Mesenchymal stem cell (in vitro differentiated cells and primary cell): ENCODE measurements at regions not wholly inside any gene's neighbourhood (a gene's known extent, or its start where the extent isn't known, plus 50 kb on each side); places are given as distances from the start of the nearest gene placed in this dataset.
A peak's percentile ranks its signal among the peaks of the same experiment; 100 is the strongest.

Source experiments
- DNase-seq: peaks from one replicate; pipeline ENCODE4 v3.0.0-alpha.2; 2013
- H2AFZ ChIP-seq: one replicate; pipeline ENCODE4 v1.6.1; 2013; ENCODE audit warnings: low read depth, mild to moderate bottlenecking, control low read depth, inconsistent platforms, low read length, moderate library complexity
- H2AK5ac ChIP-seq: 2 replicates; pipeline ENCODE4 v1.6.1; 2013; ENCODE audit warnings: low read length, moderate library complexity, mild to moderate bottlenecking, inconsistent platforms; ENCODE audit not compliant: severe bottlenecking
- H2BK120ac ChIP-seq: one replicate; pipeline ENCODE4 v1.6.1; 2013; ENCODE audit warnings: low read depth, mild to moderate bottlenecking, inconsistent platforms, low read length, moderate library complexity
- H2BK12ac ChIP-seq, 2 experiments: one replicate each; pipeline ENCODE4 v1.6.1; 2013; ENCODE audit warnings: inconsistent platforms in 2 of 2, low read length in 2 of 2, mild to moderate bottlenecking in 2 of 2, moderate library complexity in 2 of 2, control low read depth in 1 of 2
- H2BK15ac ChIP-seq: one replicate; pipeline ENCODE4 v1.6.1; 2013; ENCODE audit warnings: mild to moderate bottlenecking, low read depth, inconsistent platforms; ENCODE audit not compliant: poor library complexity, severe bottlenecking
- H2BK5ac ChIP-seq: 2 replicates; pipeline ENCODE4 v1.6.1; 2013; ENCODE audit warnings: low read depth, mild to moderate bottlenecking, low read length, control low read depth, inconsistent platforms; ENCODE audit not compliant: poor library complexity, severe bottlenecking
- H3K14ac ChIP-seq, 2 experiments: one replicate each; pipeline ENCODE4 v1.6.1; 2013; ENCODE audit warnings: inconsistent platforms in 2 of 2, low read length in 2 of 2, control low read depth in 1 of 2, mild to moderate bottlenecking in 1 of 2, moderate library complexity in 1 of 2
- H3K18ac ChIP-seq, 2 experiments: one replicate each; pipeline ENCODE4 v1.6.1; 2013; ENCODE audit warnings: inconsistent platforms in 2 of 2, low read length in 2 of 2, control low read depth in 1 of 2, low read depth in 1 of 2, mild to moderate bottlenecking in 1 of 2
- H3K23ac ChIP-seq, 2 experiments: one replicate each; pipeline ENCODE4 v1.6.1; 2013; ENCODE audit warnings: inconsistent platforms in 2 of 2, low read length in 2 of 2, mild to moderate bottlenecking in 2 of 2, moderate library complexity in 2 of 2, control low read depth in 1 of 2
- H3K27ac ChIP-seq: 2 replicates; pipeline ENCODE4 v1.5.1; 2013; ENCODE audit warnings: mild to moderate bottlenecking, moderate library complexity, low read length, control low read depth, inconsistent platforms; ENCODE audit not compliant: poor library complexity, severe bottlenecking
- H3K27me3 ChIP-seq, 2 experiments: 2 replicates each; pipeline versions ENCODE4 v1.6.1 to v1.7.0; 2013; ENCODE audit warnings: low read length in 2 of 2, mild to moderate bottlenecking in 2 of 2, moderate library complexity in 2 of 2, control low read depth in 1 of 2, inconsistent platforms in 1 of 2; ENCODE audit not compliant: control insufficient read depth in 1 of 2, insufficient read depth in 1 of 2
- H3K36me3 ChIP-seq, 2 experiments: 2 replicates each; pipeline versions ENCODE4 v1.6.1 to v1.7.0; 2013; ENCODE audit warnings: low read length in 2 of 2, control low read depth in 1 of 2, inconsistent platforms in 1 of 2, low read depth in 1 of 2, mild to moderate bottlenecking in 1 of 2; ENCODE audit not compliant: insufficient read depth in 2 of 2, control insufficient read depth in 1 of 2
- H3K4ac ChIP-seq, 2 experiments: one replicate each; pipeline ENCODE4 v1.6.1; 2013; ENCODE audit warnings: inconsistent platforms in 2 of 2, low read length in 2 of 2, mild to moderate bottlenecking in 2 of 2, moderate library complexity in 2 of 2, control low read depth in 1 of 2, low read depth in 1 of 2
- H3K4me1 ChIP-seq: 2 replicates; pipeline ENCODE4 v1.6.1; 2013; ENCODE audit warnings: low read depth, low read length, control low read depth; ENCODE audit not compliant: control insufficient read depth, insufficient read depth
- H3K4me2 ChIP-seq: 2 replicates; pipeline ENCODE4 v1.6.1; 2013; ENCODE audit warnings: low read length, mild to moderate bottlenecking, inconsistent platforms; ENCODE audit not compliant: poor library complexity, severe bottlenecking
- H3K4me3 ChIP-seq, 2 experiments: 2 replicates each; pipeline versions ENCODE4 v1.5.1 to v1.7.0; 2013; ENCODE audit warnings: low read length in 2 of 2, mild to moderate bottlenecking in 2 of 2, control low read depth in 1 of 2, low read depth in 1 of 2; ENCODE audit not compliant: insufficient read depth in 1 of 2
- H3K79me1 ChIP-seq: replicated peaks from 2 replicates; pipeline ENCODE4 v1.6.1; 2013; ENCODE audit warnings: mild to moderate bottlenecking, control low read depth, low read length, inconsistent platforms; ENCODE audit not compliant: poor library complexity, severe bottlenecking
- H3K9ac ChIP-seq: 2 replicates; pipeline ENCODE4 v1.7.0; 2013; ENCODE audit warnings: mild to moderate bottlenecking, low read length, moderate library complexity
- H3K9me3 ChIP-seq: 2 replicates; pipeline ENCODE4 v1.7.0; 2013; ENCODE audit warnings: mild to moderate bottlenecking, low read length; ENCODE audit not compliant: control insufficient read depth
- H4K8ac ChIP-seq: one replicate; pipeline ENCODE4 v1.6.1; 2013; ENCODE audit warnings: inconsistent platforms, mild to moderate bottlenecking, low read length, moderate library complexity
- H4K91ac ChIP-seq: one replicate; pipeline ENCODE4 v1.6.1; 2013; ENCODE audit warnings: mild to moderate bottlenecking, low read length, inconsistent platforms
- WGBS: methylation state at CpG from one replicate; pipeline ENCODE4 v1.1.7; 2013; ENCODE audit warnings: mixed read lengths; 5-methylcytosine and 5-hydroxymethylcytosine counted together

DNA sequence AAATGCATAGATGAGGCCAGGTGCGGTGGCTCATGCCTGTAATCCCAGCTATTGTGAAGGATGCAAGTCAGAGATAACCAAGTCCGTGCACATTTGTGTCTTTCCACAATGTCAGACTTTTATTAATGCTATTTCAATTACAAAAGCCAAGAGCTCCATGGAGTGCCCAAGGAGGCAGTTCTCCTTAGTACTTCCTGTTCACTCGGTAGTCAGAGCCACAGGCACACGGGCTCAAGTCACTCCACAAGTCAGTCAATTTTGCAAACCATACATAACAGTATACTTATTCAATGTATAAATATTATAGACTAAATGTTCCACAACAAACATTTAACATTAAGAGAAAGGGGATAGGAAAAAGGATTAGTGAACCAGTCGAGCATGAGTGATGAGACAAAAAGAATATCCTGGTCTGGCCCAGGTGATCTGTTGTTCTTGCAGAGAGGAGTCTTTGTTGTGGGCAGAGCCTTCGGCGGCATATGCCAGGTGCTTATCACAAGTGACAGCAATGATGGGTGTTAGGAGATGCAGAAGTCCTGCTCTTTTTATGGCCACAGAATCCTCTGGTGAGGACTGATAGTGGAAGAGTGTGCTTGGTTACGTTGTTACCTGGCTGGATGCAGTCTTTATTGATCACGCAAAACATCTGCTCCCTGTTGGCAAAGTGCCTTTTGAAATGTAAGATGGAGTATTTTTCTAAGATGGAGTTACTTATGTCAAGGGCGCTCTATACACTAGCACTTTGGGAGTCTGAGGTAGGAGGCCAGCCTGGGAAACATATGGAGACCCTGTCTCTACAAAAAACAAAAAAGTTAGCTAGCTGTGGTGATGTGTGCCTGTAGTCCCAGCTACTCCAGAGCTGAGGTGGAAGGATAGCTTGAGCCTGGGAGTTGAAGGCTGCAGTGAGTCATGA, 167.0 kb upstream of the FBXL17 start:
- Histone ChIP-seq H3K4ac (no peak overlapping the region), H3K27ac (no peak overlapping the region), H3K27me3 (no peaks in the 10 kb centered on the region), H2BK5ac (no peak overlapping the region), H3K4me1 (no peaks in the 10 kb centered on the region), H3K9ac (no peak overlapping the region), H2AK5ac (no peak overlapping the region), H2BK120ac (peak overlapping the region; percentile 19), H2AFZ (no peak overlapping the region), H3K36me3 (no peaks in the 10 kb centered on the region), H3K9me3 (no peaks in the 10 kb centered on the region), H3K4me2 (no peak overlapping the region), H4K8ac (no peak overlapping the region), H3K79me1 (no peaks in the 10 kb centered on the region), H3K23ac (no peak overlapping the region), H2BK15ac (no peak overlapping the region), H3K14ac (no peak overlapping the region), H4K91ac (no peak overlapping the region), H3K18ac (no peak overlapping the region), H3K4me3 (no peak overlapping the region), H2BK12ac (no peak overlapping the region)
- DNase-seq = no peak
- 87% methylated on average over 9 of the region's 10 CpGs for WGBS

DNA sequence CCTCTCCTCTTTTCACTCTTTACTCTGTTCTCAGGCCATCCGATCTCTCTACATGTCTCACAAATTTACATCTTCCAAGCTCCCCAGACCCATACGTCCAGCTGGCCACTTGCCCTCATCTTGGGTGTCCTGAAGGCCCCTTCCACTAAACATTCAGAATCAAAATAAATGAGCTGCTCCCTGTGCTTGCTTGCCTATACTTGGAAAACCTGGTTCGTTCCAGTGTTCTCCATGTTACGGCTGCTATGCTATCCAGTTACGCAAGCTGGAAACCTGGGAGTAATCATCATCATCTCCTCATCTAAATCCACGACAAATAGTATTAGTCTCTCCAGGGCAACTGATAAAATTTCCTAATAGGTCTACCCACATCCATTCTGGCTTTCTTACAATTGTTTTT, 165.0 kb upstream of the FBXL17 start:
- Histone ChIP-seq H3K79me1 (no peaks in the 10 kb centered on the region), H3K9ac (no peak overlapping the region), H3K4me2 (no peak overlapping the region), H2BK5ac (no peak overlapping the region), H2BK120ac (no peak overlapping the region), H3K4me1 (no peaks in the 10 kb centered on the region), H3K18ac (no peak overlapping the region), H2AFZ (no peak overlapping the region), H3K36me3 (no peaks in the 10 kb centered on the region), H3K14ac (no peak overlapping the region), H3K9me3 (no peaks in the 10 kb centered on the region), H3K27ac (no peak overlapping the region), H2BK15ac (no peak overlapping the region), H3K4ac (no peak overlapping the region), H4K91ac (no peak overlapping the region), H2BK12ac (no peak overlapping the region), H3K23ac (no peak overlapping the region), H4K8ac (no peak overlapping the region), H3K27me3 (no peaks in the 10 kb centered on the region), H2AK5ac (no peak overlapping the region), H3K4me3 (no peak overlapping the region)
- WGBS = 92% methylated on average over 6 of the region's 6 CpGs
- no peak for DNase-seq

DNA sequence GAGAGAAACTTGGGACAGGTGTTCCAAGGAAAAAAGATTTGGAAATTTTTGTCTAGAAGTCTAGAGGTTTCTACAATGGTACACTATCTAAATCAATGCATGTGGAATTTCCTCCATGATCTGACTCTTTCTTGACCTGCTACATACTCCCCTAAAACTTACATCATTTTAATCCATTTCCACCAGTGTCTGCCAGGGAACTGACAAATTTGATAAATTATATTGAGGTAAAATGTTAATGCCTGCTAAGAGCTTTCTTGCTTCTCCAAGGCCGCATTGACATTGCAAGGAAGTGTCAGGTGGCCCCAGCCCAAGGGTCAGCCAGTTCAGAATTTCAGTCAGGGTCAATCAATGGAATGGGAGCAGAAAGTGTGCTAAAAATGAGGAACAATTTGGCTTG, 163.4 kb upstream of the FBXL17 start:
- Histone ChIP-seq H3K4me2 (no peak overlapping the region), H4K91ac (no peak overlapping the region), H3K79me1 (no peaks in the 10 kb centered on the region), H2AFZ (no peak overlapping the region), H3K27ac (no peak overlapping the region), H2BK5ac (no peak overlapping the region), H3K4me3 (no peak overlapping the region), H3K14ac (no peak overlapping the region), H4K8ac (no peak overlapping the region), H2BK120ac (no peak overlapping the region), H3K36me3 (no peaks in the 10 kb centered on the region), H2BK12ac (no peak overlapping the region), H3K9me3 (no peaks in the 10 kb centered on the region), H2BK15ac (no peak overlapping the region), H3K4me1 (no peaks in the 10 kb centered on the region), H3K4ac (no peak overlapping the region), H3K27me3 (no peaks in the 10 kb centered on the region), H3K23ac (no peak overlapping the region), H2AK5ac (no peak overlapping the region), H3K9ac (no peak overlapping the region), H3K18ac (no peak overlapping the region)
- WGBS = 37% methylated on average over 1 of the region's 1 CpG
- DNase-seq = no peak

DNA sequence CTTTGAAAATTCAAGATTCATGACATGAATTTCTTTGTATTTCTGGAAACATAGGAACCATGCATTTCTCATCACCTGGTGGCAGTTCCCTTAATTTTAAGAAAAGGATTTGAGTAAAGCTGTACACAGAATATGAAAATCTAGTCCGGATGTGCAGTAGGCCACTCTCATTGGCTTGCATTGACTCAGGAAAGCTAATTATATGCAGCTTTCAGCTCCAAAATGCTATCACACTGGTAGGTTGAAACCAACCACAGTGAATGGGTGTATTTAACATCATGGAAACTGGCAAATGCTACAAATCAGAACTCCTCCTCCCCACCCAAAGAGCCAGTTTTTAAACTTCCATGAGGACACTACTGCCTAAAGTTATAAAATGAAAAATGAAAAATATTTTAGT, 161.6 kb upstream of the FBXL17 start:
- no peak overlapping the region for H2BK5ac ChIP-seq
- H3K27me3 ChIP-seq = no peaks in the 10 kb centered on the region
- H3K18ac ChIP-seq = no peak overlapping the region
- no peak overlapping the region for H3K4me2 ChIP-seq
- H2BK12ac ChIP-seq = no peak overlapping the region
- H4K91ac ChIP-seq = no peak overlapping the region
- H3K9me3 ChIP-seq = no peaks in the 10 kb centered on the region
- H4K8ac ChIP-seq = no peak overlapping the region
- H2AK5ac ChIP-seq = no peak overlapping the region
- no peak overlapping the region for H2BK15ac ChIP-seq
- H3K27ac ChIP-seq = no peak overlapping the region
- H3K23ac ChIP-seq = no peak overlapping the region
- H2AFZ ChIP-seq = no peak overlapping the region
- no peak overlapping the region for H3K4me3 ChIP-seq
- H3K9ac ChIP-seq = no peak overlapping the region
- no peaks in the 10 kb centered on the region for H3K79me1 ChIP-seq
- no peak for DNase-seq
- no peak overlapping the region for H3K14ac ChIP-seq
- H3K4ac ChIP-seq = no peak overlapping the region
- WGBS = 100% methylated on average over 1 of the region's 1 CpG
- H3K4me1 ChIP-seq = no peaks in the 10 kb centered on the region
- no peak overlapping the region for H2BK120ac ChIP-seq
- H3K36me3 ChIP-seq = no peaks in the 10 kb centered on the region
